Stimulated activated CD4-positive, alpha-beta T cell treated with anti-CD3 and anti-CD28 coated beads, Interleukin-15, amount 100 ng/mL, for 24 hours (primary cell): ENCODE measurements at regions not wholly inside any gene's neighbourhood (a gene's known extent, or its start where the extent isn't known, plus 50 kb on each side); places are given as distances from the start of the nearest gene placed in this dataset.

ENCODE experiments used
- DNase-seq: peaks from one replicate; pipeline ENCODE4 v3.0.0-alpha.2; 2020

DNA sequence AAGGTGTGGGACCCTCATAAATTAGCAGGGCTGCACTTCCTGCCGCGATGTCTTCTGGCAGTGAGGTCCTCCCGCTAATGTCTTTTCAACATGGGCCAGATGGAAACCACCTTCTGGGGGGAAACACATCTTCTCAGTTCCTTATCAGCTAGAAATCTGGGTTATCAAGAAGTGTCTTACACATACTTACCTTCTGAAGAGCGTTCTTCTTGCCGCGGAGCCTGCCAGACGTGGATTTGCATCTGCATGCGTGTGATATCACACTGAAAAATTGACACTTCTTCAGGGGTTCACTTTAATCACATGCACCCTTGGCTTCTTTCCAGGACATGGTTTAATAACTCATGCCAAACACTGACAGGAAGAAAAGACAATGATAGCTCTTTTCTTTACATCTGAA is 163.5 kb upstream of the SOX11 start:
- DNase-seq, result no peak

DNA sequence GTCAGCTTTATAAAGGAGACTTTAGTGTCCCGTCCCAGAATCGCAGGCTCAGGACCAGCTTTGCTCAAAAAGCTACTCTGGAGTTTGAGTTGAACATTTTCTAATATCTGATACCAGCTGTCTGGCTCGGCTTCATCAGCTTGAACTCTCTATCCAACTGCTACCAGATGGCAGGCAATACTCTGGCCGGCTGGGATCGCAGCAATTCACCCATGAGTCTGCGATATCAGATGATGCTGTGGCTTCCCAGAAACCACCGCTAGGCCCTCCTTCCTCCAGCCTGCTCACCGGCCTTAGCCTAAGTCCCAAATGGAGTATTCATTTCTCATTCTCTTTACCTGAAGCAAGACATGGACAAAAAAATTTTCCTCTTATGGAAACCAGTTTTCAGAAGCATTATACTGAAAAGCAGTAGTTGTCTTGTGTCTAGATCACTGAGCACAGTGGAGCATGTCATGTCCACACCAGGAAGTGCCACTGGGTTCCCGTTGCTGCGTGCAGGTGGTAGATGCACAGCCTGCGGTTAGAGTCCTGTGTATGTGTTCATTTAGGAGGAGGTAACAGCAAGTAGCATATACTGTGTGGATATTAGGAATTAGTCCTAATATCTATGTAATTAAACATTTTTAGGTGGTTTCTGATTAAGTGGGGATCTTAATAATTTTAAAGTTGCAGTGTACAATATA is 162.0 kb upstream of the SOX11 start:
- DNase-seq, result no peak

DNA sequence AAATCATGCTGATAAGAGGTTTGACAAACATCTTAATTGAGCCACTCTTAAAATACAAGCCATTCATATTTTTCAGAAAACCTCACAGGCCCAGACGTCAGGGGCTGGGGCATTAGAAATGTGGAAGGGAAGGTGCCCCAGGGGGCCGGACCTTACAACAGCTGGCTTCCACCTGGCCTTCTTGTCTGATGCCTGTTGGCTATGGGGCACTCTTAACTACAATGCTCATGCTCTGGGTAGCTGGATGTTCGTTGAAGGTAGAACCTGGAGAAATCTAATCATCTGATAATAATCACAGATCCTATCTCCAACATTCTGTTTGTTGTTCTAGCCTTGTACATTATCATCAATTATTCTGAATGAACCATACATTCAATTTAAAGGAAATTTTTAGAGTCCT is 156.9 kb upstream of the SOX11 start:
- DNase-seq, result no peak

DNA sequence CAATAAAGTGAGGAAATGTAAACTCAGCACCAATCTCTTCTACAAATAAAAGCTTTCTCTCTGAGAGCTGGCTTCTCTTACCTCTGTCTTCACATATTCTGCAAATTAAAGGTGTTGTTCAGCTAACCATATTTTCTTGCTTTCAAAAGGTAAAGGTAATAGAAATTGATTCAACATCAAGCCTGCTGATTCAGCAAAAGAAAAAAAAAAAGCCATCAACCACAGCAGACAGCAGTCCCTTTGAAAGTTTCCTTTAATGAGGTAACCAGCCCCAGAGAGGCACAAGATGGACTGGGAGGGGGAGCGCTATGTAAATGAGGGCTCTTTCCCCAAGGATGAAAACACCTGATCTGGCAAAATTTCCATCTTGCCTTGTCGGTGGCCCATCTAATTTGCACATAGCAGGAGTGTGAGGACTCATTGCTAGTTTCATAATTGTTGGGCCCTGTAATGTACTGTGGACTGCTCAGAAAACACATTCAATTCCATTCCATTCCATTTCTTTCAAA is 154.9 kb upstream of the SOX11 start:
- no peak for DNase-seq

DNA sequence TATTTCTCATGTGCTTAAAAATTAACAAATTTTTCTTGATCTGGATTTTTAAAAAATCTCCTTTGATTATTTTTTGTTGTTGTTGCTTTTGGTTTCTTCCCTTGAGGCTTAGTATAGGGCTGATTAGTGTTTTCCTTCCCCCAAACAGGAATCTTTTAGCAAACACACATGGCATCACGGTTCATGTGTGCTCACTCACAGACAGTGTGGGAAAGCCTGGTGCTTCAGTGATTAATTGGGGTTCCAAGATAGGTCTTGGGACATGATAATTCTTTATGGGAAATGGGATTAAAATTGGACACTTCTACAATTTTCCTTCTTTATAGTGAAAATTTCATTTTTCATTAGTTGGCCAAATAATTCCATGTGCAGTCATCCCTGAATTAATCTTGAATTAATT is 153.9 kb upstream of the SOX11 start:
- no peak for DNase-seq

DNA sequence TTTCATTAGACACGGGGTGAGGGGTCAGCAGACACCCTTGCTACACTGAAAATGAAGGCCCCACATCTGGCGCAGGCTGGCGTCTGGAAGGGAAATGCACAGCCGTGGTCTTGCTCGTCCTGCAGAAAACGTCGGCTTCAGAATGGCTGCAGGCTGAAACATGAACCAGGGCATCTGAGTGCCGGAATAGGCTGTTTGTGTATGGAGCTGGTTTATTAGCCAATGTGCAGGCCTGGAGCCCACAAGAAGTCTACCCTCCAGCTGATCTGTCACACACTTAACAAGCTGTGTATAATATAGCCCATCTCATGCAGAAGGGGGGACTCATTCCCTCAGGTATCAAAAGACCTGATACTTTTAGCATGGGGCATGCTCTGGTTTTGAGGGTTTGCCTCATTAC is 153.4 kb upstream of the SOX11 start:
- no peak for DNase-seq

DNA sequence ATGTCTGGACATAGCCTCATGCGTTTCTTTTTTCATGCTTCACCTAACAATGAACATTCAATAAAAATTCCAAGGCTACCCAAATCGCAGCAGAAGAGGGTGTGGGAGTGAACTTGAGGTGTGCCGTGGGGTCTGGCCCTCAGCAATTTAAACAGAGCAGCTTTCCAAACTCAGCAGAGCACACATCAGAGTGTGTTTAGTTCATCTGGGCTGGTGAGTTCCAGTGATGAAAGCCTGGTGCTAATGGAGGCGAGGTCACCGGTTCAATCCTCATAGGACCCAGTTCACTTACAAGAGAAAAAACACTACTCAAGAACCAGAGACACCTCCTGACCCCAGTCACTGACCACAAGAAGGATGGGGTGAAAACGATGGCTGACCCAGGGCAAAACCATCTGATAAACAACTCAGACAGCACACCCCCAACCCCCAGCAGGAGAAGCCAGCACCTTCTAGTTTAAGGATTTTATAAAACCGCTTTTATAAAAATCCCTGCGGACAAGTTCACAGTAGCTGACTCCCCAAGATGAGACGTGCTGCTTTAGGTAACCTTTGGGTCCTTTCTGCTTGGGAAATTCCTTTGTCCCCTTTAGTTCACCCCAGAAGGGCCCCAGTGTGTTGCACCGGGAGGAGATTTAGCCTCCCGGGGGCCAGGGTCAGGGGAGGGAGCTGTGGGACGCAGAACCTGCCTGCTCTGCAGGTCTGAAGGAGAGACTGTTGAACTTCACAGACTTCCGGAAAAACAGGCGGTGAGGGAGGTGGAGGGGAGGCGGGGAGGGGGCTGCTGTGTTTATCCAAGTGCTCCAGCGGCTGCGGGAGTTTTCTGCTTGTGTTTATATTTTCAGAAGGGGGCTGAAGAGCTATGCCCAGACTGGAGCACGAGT is 152.7 kb upstream of the SOX11 start:
- DNase-seq, result no peak

DNA sequence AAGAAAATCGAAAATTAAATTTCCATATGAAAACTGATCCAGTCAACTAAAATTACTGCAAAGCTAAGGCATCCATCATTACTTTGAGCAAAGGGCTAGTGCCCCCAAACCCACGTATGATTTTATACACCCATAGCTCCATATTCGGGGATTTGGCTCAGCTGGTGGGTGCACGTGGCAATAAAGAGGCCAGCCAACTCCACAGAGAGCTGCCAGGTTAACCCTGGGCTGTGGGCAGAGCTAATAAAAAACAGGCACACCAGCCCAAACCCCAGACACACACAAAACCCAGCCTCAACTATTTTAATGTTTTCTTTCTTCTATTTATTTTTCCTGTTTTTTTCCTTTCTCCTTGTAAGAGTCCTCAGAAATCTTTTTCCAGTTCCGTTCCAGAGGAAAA is 151.3 kb upstream of the SOX11 start:
- no peak for DNase-seq

DNA sequence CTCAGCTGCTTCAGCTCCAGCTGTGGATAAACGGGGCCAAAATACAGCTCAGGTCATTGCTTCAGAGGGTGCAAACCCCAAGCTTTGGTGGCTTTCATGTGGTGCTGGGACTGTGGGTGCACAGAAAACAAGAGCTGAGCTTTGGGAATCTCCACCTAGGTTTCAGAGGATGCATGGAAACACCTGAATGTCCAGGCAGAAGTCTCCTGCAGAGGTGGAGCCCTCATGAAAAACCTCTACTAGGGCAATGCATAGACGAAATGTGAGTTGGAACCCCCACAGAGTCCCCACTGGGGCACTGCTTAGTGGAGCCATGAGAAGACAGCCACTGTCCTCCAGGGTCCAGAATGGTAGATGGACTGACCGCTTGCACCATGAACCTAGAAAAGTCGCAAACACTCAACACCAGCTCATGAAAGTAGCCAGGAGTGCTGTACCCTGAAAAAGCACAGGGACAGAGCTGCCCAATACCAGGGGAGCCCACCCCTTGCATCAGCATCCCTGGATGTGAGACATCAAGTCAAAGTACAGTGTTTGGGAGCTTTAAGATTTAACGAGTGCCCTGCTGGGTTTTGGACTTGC is 147.9 kb upstream of the SOX11 start:
- no peak for DNase-seq

DNA sequence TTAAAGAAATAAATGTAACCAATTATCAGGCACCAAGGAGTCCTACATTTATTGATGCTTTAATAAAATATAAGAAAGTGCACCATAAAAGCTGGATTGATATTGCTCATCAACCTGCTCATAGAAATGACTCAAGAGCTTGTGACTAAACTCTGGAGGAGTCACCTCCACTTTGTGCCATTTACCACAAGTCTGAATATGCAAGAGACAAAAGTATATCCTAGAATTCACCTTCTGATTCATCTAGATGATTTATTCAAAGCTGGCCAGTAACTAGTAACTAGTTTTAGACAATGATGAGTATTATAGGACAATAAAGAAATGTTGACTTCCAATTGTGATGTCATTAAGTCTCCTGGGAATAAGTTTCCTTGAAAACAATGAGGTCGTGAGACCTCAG is 146.0 kb upstream of the SOX11 start:
- DNase-seq, result no peak

DNA sequence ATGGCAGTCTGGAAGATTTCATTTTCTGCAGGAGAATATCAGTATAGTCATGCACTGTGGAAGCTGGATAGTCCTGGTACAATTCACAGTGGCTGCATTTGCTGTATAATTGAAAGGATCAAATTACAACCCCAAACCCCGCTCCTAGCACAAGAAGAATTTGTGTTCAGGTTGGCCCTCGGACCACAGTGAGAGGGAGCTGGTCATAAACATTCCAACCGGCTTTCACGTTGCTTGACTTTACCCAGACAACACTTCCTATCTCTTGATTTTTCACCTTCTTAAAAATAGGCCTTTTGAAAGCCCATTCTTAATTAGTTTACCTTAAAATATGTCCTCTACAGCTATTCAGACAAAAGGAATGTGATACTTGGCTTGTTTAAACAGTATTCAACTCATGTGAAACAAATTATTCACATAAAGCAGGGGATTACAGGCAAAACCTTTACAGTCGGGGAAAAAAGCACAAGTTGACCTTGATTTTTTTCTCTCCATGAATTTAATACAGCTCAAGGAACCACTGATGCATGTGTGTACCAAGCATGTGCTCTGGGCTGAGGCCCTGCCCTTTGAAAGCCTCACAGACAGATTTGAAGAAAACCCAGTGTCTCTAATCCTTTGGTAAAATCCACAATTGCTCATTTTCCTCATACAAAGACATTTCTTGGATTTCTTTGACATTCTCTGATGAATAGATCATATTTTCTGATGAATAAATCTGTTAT is 143.0 kb upstream of the SOX11 start:
- DNase-seq, result no peak

DNA sequence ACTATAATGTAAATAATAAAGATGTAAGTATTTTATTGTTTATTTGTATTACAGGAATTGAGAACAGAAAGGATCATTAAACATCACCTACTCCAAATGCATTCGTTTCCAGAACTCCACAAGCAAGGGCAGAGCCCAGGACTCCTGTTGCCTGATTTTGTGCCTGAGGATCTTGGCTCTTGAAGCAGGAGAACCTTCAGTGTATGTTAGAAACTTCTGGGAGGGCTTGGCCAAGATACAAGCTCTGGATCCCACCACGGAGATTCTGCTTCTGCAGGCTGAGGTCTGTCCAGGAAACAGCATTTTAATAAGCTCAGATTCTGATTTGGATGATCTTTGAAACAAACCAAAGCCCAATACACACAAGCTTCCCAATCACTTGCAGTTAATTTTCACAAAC is 142.4 kb upstream of the SOX11 start:
- DNase-seq, result no peak

DNA sequence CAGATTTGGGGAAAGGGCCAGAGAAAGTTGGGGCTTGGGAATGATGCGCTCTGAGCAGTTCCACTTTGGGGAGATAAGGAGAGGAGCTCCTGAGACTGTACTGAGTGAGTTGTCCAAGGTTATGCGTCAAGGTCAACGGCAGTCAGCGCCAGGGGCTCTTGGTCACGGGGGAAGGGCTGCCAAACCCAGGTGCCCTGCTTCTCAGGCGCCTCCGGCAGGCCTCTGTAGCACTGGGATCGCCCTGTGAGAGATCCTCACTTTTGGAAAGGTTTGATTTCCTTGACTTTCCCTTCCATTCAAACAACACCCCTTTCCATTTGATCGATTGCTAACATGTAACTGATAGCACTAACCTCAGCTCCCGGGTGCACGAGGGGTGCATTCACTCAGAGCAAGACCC is 136.5 kb upstream of the SOX11 start:
- no peak for DNase-seq

DNA sequence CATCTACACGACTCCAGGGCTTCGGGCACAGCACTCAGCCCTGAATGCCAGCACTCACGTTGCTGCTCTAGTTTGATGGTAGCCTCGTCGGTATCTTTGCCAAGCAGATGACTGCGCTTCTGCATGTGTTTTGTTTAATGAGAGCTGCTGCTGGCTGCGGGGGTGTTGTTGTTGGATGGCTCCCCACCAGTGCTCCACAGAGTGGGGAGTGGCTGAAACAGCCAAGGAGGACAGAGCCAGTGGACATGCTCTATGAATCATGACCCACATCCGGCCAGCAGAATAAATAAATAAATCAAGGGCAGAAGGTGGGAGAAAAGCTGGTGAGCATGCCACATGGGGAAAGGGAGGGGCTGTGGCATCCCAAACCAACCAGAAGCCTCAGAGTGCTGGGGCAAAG is 131.2 kb upstream of the SOX11 start:
- DNase-seq, result no peak

DNA sequence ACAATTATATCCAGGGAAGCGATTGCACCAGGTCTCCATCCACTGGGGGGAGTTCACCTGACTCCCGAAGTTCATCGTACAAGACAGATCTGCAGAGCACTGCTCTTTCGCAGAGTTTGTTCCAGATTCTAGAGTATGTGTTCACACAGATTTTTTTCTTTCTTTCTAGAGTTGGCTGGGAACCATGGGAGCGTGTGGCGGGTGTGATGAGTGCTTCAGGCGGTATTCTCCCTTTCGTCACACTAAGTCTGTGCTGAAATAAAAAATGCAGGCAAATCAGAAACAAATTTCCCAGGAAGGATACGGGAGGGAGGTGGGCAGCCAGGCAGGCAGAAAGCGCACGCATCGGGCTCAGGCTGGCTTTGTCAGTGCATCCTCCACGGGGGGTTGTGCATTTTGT is 129.8 kb upstream of the SOX11 start:
- no peak for DNase-seq

DNA sequence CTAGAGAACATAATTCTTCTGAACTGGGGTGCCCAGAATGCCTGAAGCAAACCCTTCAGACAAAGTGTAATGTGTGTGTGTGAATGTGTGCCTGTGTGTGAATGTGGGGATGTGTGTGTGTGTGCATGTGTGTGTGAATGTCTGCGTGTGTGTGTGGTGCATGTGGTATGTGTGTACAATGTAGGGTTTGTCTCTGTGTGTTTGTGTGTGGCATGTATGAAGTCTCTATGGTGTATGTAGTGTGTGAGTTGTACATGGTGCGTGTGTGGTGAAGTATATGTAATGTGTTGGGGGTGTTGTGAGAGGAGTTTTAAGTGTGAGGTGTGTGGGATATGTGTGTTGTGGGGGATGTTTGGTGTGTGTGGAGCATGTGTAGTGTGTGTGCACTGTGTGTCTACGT is 129.3 kb upstream of the SOX11 start:
- no peak for DNase-seq

DNA sequence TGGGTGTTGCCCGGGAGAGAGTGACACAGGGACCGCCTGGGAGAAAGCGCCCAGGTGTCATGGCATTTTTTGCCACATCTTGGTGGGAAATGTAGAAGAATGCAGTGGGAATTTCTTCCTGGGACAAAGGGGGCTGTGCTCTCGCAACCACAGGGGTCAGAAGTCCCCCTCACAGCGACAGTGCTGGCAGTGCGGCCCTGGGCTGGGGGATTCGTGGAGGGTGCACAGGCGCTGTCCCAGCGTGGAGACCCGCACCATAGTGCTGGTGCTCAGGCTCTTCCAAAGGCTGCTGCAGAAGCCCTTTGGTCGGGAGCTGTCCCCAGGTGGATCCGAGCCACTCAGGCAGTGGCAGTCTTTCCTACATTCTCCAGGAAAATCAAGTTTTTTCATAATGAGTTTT is 128.8 kb upstream of the SOX11 start:
- no peak for DNase-seq

DNA sequence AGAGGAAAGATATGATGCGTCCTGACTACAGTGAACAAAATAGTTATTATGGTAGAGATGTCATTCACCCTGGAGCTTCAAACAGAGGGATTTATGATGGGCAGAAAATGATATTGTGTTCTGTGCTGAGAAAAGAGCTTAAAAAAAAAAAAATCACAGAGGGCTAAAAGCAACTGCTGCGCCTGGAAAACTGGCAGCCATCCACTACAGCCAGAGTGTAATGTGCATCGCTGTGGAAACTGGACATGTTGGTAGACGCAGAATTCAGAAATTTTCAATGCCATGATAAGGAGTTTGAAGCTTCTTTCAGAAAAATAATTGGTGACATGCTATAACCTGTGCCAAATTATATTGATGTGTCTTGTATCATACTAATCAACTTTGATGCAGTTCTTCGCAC is 122.9 kb upstream of the SOX11 start:
- no peak for DNase-seq

DNA sequence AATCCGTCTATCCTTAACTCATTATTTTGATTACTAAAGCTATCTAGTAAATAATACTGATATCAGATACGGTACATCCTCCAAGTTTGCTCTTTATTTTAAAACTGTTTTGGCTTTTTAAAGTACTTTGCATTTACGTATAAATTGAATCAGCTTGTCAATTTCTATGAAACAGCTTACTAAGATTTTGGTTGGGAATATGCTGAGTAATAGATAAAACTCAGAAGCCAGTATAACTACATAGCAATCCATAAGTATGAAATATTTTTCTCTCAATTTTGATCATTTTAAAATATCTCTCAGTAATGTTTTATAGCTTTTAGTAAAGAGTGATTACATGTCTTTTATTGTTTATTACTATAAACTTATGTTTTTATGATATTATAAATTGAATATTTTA is 116.2 kb upstream of the SOX11 start:
- DNase-seq, result no peak

DNA sequence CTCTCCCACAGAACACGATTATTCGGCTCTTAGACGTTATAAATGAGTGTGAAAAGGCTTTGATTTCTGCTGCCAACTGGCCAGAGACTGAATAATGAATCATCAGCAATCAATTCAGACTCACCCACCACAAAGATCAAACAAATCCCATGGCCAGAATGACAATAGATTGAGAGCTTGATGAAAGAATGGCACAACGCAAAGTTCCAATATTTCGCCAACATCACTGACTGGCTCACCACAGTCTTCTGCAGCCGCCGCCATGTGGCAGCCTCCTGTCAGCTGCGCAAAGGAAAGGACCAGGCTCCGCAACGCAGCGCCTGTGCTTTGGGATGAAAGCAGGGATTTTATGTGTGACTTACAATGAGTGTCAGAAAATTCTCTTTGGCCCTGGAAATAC is 104.4 kb upstream of the SOX11 start:
- DNase-seq, result no peak

DNA sequence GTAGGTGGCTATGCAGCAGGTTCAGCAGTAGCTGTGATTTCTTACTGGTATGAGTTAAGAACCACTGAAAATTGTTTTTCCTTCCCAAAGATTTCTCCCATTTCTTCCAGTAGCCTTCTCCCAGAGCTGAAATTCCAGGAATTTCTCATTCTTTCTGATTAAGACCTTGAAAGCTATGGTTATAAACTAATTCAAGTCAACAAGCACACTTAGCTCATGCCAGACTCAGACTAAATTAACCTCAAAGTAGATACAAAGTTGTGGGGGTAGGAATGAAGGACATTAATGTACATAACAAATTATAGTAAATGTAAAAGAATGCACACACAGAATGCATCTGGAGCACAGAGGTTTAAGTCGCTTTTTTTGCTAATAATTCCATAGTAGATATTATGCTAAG is 103.6 kb upstream of the SOX11 start:
- no peak for DNase-seq

DNA sequence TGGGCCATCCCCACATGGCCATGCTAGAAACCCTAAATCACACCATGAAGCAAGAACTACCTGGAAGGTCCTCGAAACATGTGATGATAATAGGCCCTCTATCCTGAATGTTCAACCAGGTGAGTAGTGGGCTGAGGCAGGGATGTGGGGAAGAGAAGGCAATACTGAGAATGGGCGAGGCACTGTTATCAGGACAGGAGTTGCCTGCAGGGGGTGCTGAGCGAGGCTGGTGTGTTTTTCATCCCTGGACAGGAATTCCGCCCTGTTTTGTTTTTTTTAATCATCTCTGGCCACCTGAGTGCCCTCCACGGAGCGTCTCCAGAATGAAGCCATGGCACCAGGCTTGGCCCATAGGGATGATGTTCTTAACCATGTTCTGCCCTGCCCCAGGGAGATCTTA is 103.0 kb upstream of the SOX11 start:
- DNase-seq, result no peak

DNA sequence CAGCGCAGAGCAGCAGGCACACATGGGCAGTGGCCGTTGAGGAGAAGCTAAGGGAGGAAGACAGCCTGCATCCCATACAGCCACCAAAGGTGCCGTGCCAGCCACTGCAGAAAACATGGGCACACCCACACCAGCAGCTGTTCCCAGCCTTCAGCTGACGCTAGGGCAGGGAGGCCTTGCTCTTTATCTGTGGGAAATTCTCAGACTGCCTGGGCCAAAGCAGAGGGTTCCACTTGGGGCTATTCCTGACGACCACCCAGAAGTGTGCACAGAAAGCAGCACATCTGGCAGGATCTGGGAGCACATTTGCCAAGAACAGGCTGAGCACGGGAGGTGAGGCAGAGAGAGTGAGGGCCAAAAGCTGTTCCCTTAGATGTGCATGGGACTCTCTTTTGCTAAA is 101.3 kb upstream of the SOX11 start:
- DNase-seq, result no peak

DNA sequence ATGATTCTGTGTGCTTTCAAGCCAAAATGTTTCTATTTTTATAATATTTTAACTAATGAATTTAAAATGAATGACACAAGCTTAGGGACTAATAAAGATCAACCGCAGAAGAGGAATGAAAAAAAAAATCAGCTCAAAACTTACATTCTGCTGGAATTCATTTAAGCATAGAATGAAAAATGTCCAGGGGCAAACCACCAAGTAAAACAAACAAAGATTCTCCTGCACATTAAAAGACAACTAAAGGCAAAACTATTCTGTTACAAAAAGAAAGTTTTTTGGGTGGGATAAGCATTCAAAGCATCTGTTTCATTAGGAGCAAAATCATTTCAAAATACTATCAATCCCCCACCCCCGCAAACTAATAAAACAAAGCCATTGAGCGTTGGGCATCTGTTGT is 99.3 kb upstream of the SOX11 start:
- DNase-seq, result no peak
